ENCODE measurements at regions not wholly inside any gene's neighbourhood (a gene's known extent, or its start where the extent isn't known, plus 50 kb on each side); places are given as distances from the start of the nearest gene placed in this dataset.
"Not testable (repeated sequence)": the region's sequence is repeated elsewhere in the genome, so short reads cannot be mapped to it uniquely, and the experiment has no call there.

DNA sequence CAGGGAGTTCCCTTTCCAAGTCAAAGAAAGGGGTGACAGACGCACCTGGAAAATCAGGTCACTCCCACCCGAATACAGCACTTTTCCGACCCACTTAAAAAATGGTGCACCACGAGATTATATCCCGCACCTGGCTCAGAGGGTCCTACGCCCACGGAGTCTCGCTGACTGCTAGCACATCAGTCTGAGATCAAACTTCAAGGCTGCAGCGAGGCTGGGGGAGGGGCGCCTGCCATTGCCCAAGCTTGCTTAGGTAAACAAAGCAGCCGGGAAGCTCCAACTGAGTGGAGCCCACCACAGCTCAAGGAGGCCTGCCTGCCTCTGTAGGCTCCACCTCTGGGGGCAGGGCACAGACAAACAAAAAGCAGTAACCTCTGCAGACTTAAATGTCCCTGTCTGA, 277.8 kb upstream of the ARHGAP42 start:
- not testable (repeated sequence) for H4K20me1 ChIP-seq (ENCODE audit: insufficient read depth, poor library complexity, severe bottlenecking); DNase-seq (ENCODE audit: low spot score); H3K9me2 ChIP-seq (replicated peaks; ENCODE audit: insufficient read depth); H3K9me3 ChIP-seq (ENCODE audit: low read depth); H3K4me2 ChIP-seq; H2AFZ ChIP-seq; H3K79me2 ChIP-seq; H3K4me1 ChIP-seq (ENCODE audit: insufficient read depth); H3K4me3 ChIP-seq; H3K27ac ChIP-seq; H3K27me3 ChIP-seq; H3K36me3 ChIP-seq (replicated peaks; ENCODE audit: insufficient read depth, low read depth)
- WGBS (ENCODE audit: low lambda C conversion rate, missing lambda C conversion rate), result 75% methylated on average over 11 of the region's 11 CpGs

DNA sequence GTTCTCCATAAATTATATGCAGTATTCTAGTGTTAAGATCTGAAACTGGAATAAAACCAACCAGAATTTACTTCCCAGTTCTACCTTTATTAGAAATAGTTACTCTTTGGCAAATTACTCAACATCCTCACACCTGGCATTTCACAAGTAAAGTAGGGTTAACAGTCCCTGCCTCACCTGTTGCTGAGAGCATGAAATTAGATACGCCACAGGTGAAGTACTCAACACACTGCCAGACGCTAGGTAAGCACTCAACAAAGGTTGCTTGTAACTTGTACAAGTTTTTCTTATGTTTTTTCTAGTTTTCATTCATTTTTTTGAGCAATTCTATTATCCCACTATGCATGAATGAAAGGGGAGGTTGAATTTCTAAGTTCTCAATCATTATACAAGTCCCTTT, 267.6 kb upstream of the ARHGAP42 start:
- DNase-seq (ENCODE audit: low spot score), result no peak
- TF ChIP-seq EZH2 (IDR thresholded peaks at IDR 0.05; ENCODE audit: borderline replicate concordance), result no peak
- TF ChIP-seq, protein P1, sequence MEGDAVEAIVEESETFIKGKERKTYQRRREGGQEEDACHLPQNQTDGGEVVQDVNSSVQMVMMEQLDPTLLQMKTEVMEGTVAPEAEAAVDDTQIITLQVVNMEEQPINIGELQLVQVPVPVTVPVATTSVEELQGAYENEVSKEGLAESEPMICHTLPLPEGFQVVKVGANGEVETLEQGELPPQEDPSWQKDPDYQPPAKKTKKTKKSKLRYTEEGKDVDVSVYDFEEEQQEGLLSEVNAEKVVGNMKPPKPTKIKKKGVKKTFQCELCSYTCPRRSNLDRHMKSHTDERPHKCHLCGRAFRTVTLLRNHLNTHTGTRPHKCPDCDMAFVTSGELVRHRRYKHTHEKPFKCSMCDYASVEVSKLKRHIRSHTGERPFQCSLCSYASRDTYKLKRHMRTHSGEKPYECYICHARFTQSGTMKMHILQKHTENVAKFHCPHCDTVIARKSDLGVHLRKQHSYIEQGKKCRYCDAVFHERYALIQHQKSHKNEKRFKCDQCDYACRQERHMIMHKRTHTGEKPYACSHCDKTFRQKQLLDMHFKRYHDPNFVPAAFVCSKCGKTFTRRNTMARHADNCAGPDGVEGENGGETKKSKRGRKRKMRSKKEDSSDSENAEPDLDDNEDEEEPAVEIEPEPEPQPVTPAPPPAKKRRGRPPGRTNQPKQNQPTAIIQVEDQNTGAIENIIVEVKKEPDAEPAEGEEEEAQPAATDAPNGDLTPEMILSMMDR (IDR thresholded peaks at IDR 0.05; ENCODE audit: poor library complexity), result no peak
- TF ChIP-seq EZH2phosphoT487 (IDR thresholded peaks at IDR 0.05; ENCODE audit: low read depth, severe bottlenecking, unreplicated experiment), result no peak
- Histone ChIP-seq H3K36me3 (replicated peaks; ENCODE audit: insufficient read depth, low read depth) (no peaks in the 10 kb centered on the region), H3K79me2 (no peaks in the 10 kb centered on the region), H3K4me3 (no peak overlapping the region), H3K9me3 (ENCODE audit: low read depth) (no peaks in the 10 kb centered on the region), H3K9me2 (replicated peaks; ENCODE audit: insufficient read depth) (no peaks in the 10 kb centered on the region), H3K4me1 (ENCODE audit: insufficient read depth) (no peaks in the 10 kb centered on the region), H3K27me3 (no peaks in the 10 kb centered on the region), H2AFZ (no peak overlapping the region), H3K4me2 (no peak overlapping the region), H3K27ac (no peak overlapping the region), H4K20me1 (ENCODE audit: insufficient read depth, poor library complexity, severe bottlenecking) (no peaks in the 10 kb centered on the region)
- WGBS (ENCODE audit: low lambda C conversion rate, missing lambda C conversion rate), result 79% methylated on average over 2 of the region's 2 CpGs

DNA sequence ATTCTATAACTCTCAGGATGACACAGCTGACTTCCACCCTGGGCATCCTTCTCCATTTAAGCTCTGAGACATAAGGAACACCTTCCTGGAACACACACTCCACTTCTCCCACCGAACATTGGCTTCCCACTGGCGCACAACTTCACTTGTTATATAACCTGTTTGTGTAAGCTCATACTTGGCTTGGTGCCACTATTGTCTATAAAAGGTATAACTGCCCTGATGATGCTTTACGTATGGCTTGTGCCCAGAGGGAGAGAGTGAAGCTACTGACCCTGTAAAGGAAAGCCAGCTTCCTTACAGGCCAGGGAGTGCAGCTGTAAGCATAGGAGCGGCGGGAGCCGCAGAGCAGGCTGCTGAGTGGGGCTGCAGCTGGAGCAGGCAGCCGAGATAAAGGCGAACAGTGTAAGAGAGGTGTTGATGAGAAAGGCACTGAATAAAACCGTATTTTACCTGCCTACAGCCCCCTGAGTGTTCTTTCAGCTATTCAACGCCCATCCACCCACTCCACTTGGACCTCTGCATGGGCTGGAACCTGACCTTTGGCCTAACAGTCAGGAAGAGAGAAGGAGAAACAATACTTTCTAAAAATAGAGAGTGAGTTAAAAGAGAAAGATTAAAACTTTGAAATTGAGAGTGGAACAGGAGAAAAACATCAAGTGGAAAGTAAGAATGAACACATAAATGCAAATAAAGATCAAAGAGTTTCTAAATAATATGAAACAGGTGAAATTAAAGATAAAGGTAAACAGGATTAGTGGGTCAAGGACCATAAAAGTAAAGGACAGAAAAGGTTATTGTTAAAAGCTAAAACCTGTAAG, 252.1 kb upstream of the ARHGAP42 start:
- DNase-seq (ENCODE audit: low spot score), result peak; percentile 20
- Histone ChIP-seq H3K9me3 (ENCODE audit: low read depth) (no peaks in the 10 kb centered on the region), H3K79me2 (no peaks in the 10 kb centered on the region), H2AFZ (peak overlapping the region; percentile 43), H3K4me3 (no peak overlapping the region), H4K20me1 (ENCODE audit: insufficient read depth, poor library complexity, severe bottlenecking) (no peaks in the 10 kb centered on the region), H3K36me3 (replicated peaks; ENCODE audit: insufficient read depth, low read depth) (no peaks in the 10 kb centered on the region), H3K4me2 (no peak overlapping the region), H3K9me2 (replicated peaks; ENCODE audit: insufficient read depth) (no peaks in the 10 kb centered on the region), H3K4me1 (ENCODE audit: insufficient read depth) (peaks cover 5% of the 10 kb centered on the region), H3K27me3 (no peaks in the 10 kb centered on the region), H3K27ac (no peak overlapping the region)
- TF ChIP-seq, protein P1 (IDR thresholded peaks at IDR 0.05; ENCODE audit: poor library complexity), result no peak
- TF ChIP-seq EZH2phosphoT487 (IDR thresholded peaks at IDR 0.05; ENCODE audit: low read depth, severe bottlenecking, unreplicated experiment) (no peak), EZH2 (IDR thresholded peaks at IDR 0.05; ENCODE audit: borderline replicate concordance) (no peak)
- 58% methylated on average over 10 of the region's 10 CpGs for WGBS (ENCODE audit: low lambda C conversion rate, missing lambda C conversion rate)

- H3K79me2 ChIP-seq, result no peaks in the 10 kb centered on the region
- H3K4me1 ChIP-seq (ENCODE audit: insufficient read depth), result peaks cover 5% of the 10 kb centered on the region
- H3K36me3 ChIP-seq (replicated peaks; ENCODE audit: insufficient read depth, low read depth), result no peaks in the 10 kb centered on the region
- H2AFZ ChIP-seq, result no peak overlapping the region
- H3K9me3 ChIP-seq (ENCODE audit: low read depth), result no peaks in the 10 kb centered on the region
- H3K9me2 ChIP-seq (replicated peaks; ENCODE audit: insufficient read depth), result no peaks in the 10 kb centered on the region
- no peak overlapping the region for H3K4me3 ChIP-seq
- WGBS (ENCODE audit: low lambda C conversion rate, missing lambda C conversion rate), result 86% methylated on average over 2 of the region's 2 CpGs
- no peaks in the 10 kb centered on the region for H4K20me1 ChIP-seq (ENCODE audit: insufficient read depth, poor library complexity, severe bottlenecking)
- no peaks in the 10 kb centered on the region for H3K27me3 ChIP-seq
- H3K27ac ChIP-seq, result no peak overlapping the region
- TF ChIP-seq, protein P1 (IDR thresholded peaks at IDR 0.05; ENCODE audit: poor library complexity), result no peak
- no peak for TF ChIP-seq EZH2phosphoT487 (IDR thresholded peaks at IDR 0.05; ENCODE audit: low read depth, severe bottlenecking, unreplicated experiment)
- TF ChIP-seq EZH2 (IDR thresholded peaks at IDR 0.05; ENCODE audit: borderline replicate concordance), result no peak
- DNase-seq (ENCODE audit: low spot score), result no peak
- no peak overlapping the region for H3K4me2 ChIP-seq
These were observed 248.7 kb upstream of the ARHGAP42 start for GRCh38 chr11:100438376-100438775.

Measured in hepatocyte (in vitro differentiated cells).